HG02623 (cell line): ENCODE measurements at regions not wholly inside any gene's neighbourhood (a gene's known extent, or its start where the extent isn't known, plus 50 kb on each side); places are given as distances from the start of the nearest gene placed in this dataset.

Source experiments
- ATAC-seq: cut with Tn5 transposase; IDR thresholded peaks from one replicate; pipeline ENCODE4 v1.9.1; 2021; ENCODE audit warnings: moderate library complexity; ENCODE audit not compliant: unreplicated experiment

DNA sequence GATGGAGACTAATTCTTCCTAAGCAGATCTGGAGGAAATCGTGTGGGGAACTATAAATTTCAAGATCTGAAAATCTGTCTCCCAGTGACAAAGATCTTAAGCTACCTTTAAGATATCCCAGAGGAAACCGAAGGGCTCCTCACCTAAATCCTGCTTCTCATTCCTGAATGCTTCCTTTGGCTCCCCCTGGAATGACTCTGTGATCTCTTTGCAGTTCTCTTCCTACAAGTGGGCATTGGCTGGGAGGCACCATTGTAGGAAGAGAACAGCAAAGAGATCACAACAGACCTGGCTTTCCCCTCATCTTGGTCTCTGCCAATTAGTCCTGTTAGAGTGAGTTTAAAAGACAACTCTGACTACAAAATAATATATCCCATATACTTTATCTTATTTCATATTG, 70.0 kb upstream of the KCNH7 start:
- ATAC-seq = no peak

DNA sequence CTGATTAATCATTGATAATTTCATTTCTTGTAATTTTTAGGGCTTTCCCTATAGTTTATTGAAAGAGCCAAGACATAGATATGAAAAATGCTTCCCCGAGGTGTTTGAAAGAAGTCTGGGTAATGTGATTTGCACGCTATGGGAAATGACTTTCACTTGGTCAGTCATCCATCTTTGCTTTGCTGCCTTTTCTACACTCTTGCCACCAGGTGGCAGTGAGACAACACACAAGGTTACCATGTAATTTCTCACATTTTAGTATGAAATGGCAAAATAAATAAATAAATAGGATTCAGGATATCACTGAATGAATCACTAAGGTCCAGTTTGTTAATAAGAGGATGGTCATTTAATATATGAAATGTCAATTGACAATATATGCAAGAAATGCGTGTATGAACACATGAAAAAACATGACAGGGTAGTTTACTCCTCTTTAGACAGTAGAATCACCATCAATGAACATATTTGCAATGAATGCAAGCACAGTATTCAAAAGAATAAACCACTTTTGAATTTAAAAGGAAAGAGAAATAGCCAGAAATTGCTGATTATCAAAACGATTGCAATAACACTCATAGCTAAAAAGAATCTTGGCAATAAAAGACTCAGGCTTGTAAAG, 52.2 kb upstream of the KCNH7 start:
- peak; percentile 98 for ATAC-seq

DNA sequence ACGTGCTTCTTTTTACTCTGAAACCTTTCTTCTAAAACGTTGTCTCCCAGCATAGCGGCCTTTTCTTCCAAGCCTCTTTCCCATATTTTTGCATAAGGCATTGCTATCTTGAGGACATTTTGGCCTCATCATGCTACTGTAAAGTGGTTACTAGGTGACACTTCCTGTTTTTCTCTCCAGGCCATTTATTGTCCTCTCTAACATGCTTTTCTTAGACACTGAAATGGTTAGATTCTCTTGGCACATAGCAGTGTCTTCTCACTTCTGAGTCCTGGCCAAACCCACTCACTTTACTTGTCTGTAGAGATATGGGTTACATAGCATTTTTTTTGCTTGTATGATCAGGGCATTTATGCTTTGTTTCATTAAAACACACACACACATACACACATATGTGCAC, 50.1 kb upstream of the KCNH7 start:
- no peak for ATAC-seq
